HG02938 (cell line): ENCODE measurements at regions not wholly inside any gene's neighbourhood (a gene's known extent, or its start where the extent isn't known, plus 50 kb on each side); places are given as distances from the start of the nearest gene placed in this dataset.
"Not testable (repeated sequence)": the region's sequence is repeated elsewhere in the genome, so short reads cannot be mapped to it uniquely, and the experiment has no call there.

Experiments
- ATAC-seq: cut with Tn5 transposase; IDR thresholded peaks from one replicate; pipeline ENCODE4 v1.9.1; 2021; ENCODE audit warnings: mild to moderate bottlenecking, moderate library complexity; ENCODE audit not compliant: unreplicated experiment

- ATAC-seq: no peak
Measured at GRCh38 chr21:38613686-38614085, 115.4 kb upstream of the ERG start.

GRCh38 chr21:38614558-38614957 lies 116.3 kb upstream of the ERG start:
- no peak for ATAC-seq

DNA sequence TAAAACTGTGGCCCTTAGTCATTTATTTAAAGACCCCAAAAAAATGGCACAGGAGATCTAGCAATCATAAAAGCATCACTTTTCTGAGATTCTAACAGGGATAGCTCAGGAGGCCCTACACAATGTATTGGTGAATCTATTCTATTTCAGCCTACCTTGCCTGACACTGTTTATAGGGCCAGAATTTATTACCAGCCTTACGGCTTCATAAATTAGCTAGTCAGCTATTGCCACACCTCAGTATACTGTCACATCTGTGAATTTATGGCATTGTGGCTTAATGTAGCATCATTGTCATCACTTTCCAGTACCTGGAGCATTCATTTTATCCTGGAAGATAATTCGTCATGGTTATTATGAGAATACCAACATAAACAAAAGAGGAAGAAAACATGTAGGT lies 121.2 kb upstream of the ERG start:
- ATAC-seq: no peak

DNA sequence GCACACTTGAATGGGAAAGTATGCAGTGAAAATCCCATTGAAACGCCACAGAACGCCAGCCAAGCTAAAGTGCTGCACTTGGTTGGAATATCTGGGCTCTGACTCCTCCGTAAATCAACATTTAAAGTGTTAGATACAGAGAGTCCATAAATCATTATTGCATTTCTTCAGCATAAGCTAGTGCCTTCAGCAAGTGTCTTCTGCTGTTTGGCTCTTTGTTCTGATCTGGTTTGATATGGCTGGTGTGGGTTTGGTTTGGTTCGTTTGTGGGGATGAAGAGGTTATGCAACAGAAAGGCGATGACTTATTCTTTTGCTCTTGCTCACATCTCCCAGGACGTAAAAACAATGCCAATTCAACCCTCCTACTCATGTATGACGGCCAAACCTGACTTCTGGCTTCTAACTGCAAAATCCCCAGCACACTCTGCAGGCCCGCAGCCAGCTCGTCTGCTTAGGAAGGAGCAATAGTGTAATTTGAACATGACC lies 121.8 kb upstream of the ERG start:
- ATAC-seq: no peak

- no peak for ATAC-seq
Measured at GRCh38 chr21:38621132-38621531, 122.9 kb upstream of the ERG start.

DNA sequence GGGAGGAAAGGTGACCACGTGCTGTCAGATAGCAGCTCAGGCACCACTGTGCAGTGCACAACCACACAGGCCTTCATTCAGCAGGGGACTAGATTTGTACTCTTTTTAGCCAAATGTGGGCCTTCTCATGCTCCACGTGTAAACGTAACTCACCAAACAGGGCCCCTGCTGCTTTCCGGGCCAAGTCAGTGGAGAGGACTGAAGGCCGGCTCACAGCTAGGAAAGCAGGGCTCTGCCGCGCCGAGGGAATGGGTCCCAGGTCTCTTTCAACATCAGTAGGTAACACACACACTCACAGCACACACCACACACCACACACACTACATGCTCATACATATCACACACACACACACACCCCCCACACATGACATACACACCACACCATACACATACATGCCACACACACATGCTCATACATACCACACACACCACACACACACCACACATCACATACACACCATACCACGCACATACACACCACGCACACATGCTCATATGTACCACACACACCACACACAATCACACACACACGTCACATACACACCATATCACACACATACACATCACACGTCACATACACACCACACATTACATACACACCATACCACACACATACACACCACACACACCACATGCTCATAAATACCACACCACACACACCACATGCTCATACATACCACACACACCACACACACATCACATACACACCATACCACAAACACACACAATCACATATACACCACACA lies 124.0 kb upstream of the ERG start:
- no peak for ATAC-seq

GRCh38 chr21:38622827-38623209 lies 124.5 kb upstream of the ERG start:
- ATAC-seq: no peak

- ATAC-seq: no peak
Measured at GRCh38 chr21:38623552-38623951, 125.3 kb upstream of the ERG start.

- ATAC-seq: no peak
Measured at GRCh38 chr21:38625000-38625399, 126.7 kb upstream of the ERG start.

DNA sequence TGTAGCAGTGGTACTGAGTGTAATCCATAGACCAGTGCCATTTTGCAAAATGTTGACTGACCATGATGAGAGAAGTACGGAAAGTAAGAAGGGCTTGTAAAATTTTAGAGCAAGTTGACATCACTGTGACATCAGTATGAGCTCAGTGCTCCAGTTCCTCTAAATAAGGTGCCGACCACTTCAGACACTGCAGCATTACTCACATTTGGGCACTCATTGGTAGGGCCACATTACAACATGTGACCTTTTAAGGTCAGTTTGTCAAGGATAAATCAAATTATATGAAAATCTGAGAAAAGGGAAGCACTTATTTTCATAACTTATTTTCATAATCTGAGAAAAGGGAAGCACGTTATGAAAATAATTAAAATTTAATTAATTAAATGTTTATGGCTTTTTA lies 128.0 kb upstream of the ERG start:
- no peak for ATAC-seq

DNA sequence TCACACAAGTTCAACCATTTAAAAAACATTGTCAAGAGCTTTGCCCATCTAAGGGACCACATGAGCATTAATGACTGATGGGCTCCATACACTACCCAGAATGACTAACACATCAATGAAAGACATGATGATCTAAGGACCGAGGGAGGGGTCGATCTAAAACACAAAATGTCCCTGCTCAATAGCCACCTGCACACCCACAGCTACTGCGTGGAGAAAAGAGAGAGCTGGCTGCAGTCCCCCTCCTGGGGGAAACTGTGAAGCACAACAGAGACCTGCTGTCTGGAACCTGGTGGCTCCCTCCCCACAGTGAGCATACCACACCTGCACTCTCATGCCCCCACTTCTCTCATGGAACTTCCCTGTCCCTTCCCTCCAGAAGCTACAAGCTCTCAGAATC lies 130.1 kb upstream of the ERG start:
- no peak for ATAC-seq

DNA sequence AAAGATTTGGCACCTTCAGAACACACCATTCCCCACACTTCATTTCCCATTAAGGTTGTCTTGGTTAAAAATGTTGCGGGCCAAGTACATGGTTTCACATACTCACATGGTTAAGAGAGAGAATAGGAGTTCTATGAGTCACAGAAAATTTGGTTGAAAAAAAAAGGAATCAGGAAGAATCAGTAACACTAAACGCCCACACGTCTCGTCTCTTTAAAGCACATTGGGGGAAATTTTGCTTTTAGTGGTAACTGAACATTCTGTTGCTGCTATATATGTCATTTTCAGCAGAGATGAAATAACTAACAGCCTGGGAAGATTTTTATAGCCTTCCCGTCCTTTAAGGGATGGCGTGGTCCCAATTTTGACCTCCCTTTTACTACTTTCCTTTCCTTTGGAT lies 132.9 kb upstream of the ERG start:
- no peak for ATAC-seq

- no peak for ATAC-seq
Measured at GRCh38 chr21:38631676-38632075, 133.4 kb upstream of the ERG start.

DNA sequence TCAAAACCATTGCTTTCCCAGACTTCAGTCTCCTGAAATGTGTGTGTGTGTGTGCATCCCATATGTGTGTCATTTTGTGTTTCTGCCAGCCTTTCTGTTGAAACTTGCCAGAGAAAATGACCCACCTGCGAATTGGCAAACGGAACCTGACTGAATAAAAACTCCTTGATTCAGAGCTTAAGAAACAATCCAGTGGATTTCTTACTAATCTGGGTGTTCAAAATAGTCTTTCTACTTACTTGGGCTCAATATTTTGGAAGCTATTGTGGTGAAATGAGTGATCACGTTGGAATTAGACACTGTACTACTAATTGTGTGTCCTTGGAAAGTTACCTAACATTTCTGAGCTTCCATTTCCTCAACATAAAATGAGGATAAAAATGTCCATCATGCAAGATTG lies 138.9 kb upstream of the ERG start:
- ATAC-seq: no peak

- no peak for ATAC-seq
Measured at GRCh38 chr21:38639571-38640354, 141.5 kb upstream of the ERG start.

GRCh38 chr21:38640355-38640742 lies 142.1 kb upstream of the ERG start:
- ATAC-seq: not testable (repeated sequence)

- no peak for ATAC-seq
Measured at GRCh38 chr21:38643404-38644023, 145.2 kb upstream of the ERG start.

- no peak for ATAC-seq
Measured at GRCh38 chr21:38645282-38645681, 147.0 kb upstream of the ERG start.

DNA sequence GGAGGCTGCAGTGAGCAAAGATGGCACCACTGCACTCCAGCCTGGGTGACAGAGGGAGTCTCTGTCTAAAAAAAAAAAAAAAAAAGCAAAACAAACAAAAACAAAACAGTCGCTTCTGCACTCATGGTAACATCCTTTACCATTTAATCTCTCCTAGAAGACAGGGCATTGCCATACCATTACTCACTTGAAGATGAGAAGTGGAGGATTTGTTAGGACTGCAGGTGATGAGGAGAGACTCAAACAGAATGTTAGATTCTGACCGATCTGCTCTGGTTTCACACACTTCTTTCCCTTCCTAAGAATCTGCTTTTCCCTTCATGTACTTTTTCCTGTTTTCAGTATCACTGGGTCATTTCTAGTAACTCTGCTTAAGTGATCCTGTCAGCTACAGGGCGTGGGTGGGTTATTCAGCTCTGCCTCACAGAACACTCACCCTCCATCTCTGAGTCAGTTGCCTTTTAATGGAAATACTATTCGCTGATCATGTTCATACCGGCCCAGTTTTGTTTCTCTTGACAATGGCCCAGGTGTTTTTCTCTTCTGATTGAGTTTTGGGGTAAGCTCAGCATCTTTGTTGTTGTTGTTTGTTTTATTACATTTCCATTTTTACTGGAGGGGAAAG lies 148.0 kb upstream of the ERG start:
- ATAC-seq: no peak

GRCh38 chr21:38649120-38649519 lies 150.8 kb upstream of the ERG start:
- no peak for ATAC-seq

- ATAC-seq: no peak
Measured at GRCh38 chr21:38651570-38651969, 153.3 kb upstream of the ERG start.
